Breast epithelium (tissue), 4 donors: ENCODE measurements at regions not wholly inside any gene's neighbourhood (a gene's known extent, or its start where the extent isn't known, plus 50 kb on each side); places are given as distances from the start of the nearest gene placed in this dataset.
"Not testable (repeated sequence)": the region's sequence is repeated elsewhere in the genome, so short reads cannot be mapped to it uniquely, and the experiment has no call there.

Experiments used
- DNase-seq, 2 donors: peaks; one replicate each; pipeline ENCODE4 v3.0.0-alpha.2; 2019; ENCODE audit warnings: low spot score in 2 of 2
- H3K27ac ChIP-seq, 2 donors: fragments of 200-600 bp; sonication (generic) in 1 of 2; one replicate each; pipeline ENCODE4 v1.5.1; 2016 to 2019; ENCODE audit warnings: mild to moderate bottlenecking in 1 of 2
- H3K27me3 ChIP-seq, 2 donors: fragments of 200-600 bp; sonication (generic) in 1 of 2; one replicate each; pipeline versions ENCODE4 v1.5.1 to v1.6.0; 2017 to 2019; ENCODE audit warnings: control low read depth in 1 of 2, mild to moderate bottlenecking in 1 of 2
- H3K36me3 ChIP-seq: fragments of 200-600 bp; one replicate; pipeline ENCODE4 v1.5.1; 2019
- H3K4me1 ChIP-seq, 2 donors: fragments of 200-600 bp; sonication (generic); one replicate each; pipeline ENCODE4 v1.5.1; 2016 to 2019; ENCODE audit warnings: control low read depth in 1 of 2
- H3K4me3 ChIP-seq, 3 donors: fragments of 200-600 bp; sonication (generic); 1 replicate in 2 of 3; 2 replicates in 1 of 3; pipeline ENCODE4 v1.5.1; 2016 to 2019; ENCODE audit warnings: mild to moderate bottlenecking in 3 of 3, moderate library complexity in 2 of 3
- H3K9me3 ChIP-seq, 2 donors: fragments of 200-600 bp; sonication (generic) in 1 of 2; one replicate each; pipeline ENCODE4 v1.5.1; 2016 to 2019; ENCODE audit warnings: control low read depth in 1 of 2
- CTCF ChIP-seq, 3 donors: fragments of 450-650 bp; IDR thresholded peaks; one replicate each; pipeline ENCODE4 v1.5.1; 2016 to 2017; ENCODE audit warnings: antibody characterized with exemption in 3 of 3, mild to moderate bottlenecking in 3 of 3, moderate library complexity in 3 of 3
- POLR2A ChIP-seq: fragments of 450-650 bp; IDR thresholded peaks from one replicate; pipeline ENCODE4 v1.6.1; 2016; ENCODE audit warnings: antibody characterized with exemption, mild to moderate bottlenecking, moderate library complexity
- POLR2AphosphoS5 ChIP-seq, 3 donors: sonication (generic); formaldehyde crosslinking; IDR thresholded peaks; one replicate each; pipeline ENCODE4 v1.6.1; 2017; ENCODE audit warnings: antibody characterized with exemption in 3 of 3
- intact Hi-C: fragments of 100-400 bp; cut with DNase I; formaldehyde crosslinking; loops from one replicate; pipeline ENCODE4 v1.15.1; 2023; ENCODE audit warnings: low total_unique reads

DNA sequence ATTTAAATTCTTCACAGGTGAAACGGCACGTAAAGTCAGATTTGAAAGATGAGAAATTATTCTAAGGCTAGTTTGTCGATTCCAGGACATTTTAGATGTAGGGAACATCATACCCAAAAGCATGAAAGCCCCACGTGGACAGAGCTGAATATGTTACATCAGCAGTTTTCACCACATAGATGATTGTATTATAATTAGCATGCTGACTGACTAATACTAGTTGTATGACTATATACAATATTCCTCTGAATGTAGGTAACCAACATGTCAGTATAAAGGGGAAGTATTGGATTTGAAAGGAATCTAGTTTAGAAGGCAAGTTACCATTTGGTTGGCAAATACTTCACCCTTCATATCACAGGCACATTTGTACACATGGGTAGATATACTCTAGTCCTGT is 304.6 kb downstream of the UBE2NL start:
- H3K4me1 ChIP-seq, H3K36me3 ChIP-seq, H3K9me3 ChIP-seq, H3K27me3 ChIP-seq, H3K27ac ChIP-seq, intact Hi-C loops, DNase-seq, H3K4me3 ChIP-seq: not testable (repeated sequence)

- H3K36me3 ChIP-seq, H3K27me3 ChIP-seq, H3K4me3 ChIP-seq, DNase-seq, intact Hi-C loops, H3K27ac ChIP-seq, H3K9me3 ChIP-seq, H3K4me1 ChIP-seq: not testable (repeated sequence)
Measured at GRCh38 chrX:144197057-144197456, 313.2 kb downstream of the UBE2NL start.

- H3K27ac ChIP-seq, intact Hi-C loops, H3K9me3 ChIP-seq, H3K36me3 ChIP-seq, DNase-seq, H3K4me3 ChIP-seq, H3K4me1 ChIP-seq, H3K27me3 ChIP-seq: not testable (repeated sequence)
Measured at GRCh38 chrX:144202726-144203125, 318.9 kb downstream of the UBE2NL start.

DNA sequence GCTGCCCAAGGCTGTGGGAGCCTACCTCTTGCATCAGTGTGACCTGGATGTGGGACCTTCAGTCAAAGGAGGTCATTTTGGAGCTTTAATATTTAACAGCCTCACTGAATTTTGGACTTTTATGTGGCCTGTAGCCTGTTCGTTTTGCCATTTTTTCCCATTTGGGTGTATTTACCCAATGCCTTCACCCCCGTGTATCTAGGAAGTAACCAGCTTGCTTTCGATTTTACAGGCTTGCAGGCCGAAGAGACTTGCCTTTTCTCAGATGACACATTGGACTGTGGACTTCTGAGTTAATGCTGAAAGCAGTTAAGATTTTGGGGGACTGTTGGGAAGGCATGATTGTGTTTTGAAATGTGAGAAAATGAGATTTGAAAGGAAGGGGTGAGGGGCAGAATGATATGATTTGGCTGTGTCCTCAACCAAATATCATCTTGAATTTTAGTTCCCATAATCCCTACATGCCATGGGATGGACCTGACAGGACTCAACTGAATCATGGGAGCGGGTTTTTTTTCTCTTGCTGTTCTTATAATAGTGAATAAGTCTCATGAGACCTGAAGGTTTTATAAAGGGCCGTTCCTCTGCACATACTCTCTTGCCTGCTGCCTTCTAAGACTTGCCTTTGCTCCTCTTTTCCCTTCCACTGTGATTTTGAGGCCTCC is 324.6 kb downstream of the UBE2NL start:
- H3K36me3 ChIP-seq, intact Hi-C loops, H3K4me3 ChIP-seq, H3K27ac ChIP-seq, H3K27me3 ChIP-seq, H3K4me1 ChIP-seq, DNase-seq, H3K9me3 ChIP-seq: not testable (repeated sequence)

GRCh38 chrX:144214651-144215050 is 330.8 kb downstream of the UBE2NL start:
- Histone ChIP-seq H3K27me3 (no peaks in the 10 kb centered on the region), H3K9me3 (no peaks in the 10 kb centered on the region), H3K4me1 (no peaks in the 10 kb centered on the region), H3K36me3 (no peaks in the 10 kb centered on the region), H3K27ac (no peak overlapping the region), H3K4me3 (no peak overlapping the region)
- no peak for DNase-seq
- TF ChIP-seq CTCF (IDR thresholded peaks at IDR 0.05): no peak
- TF ChIP-seq POLR2A: no peak
- no peak for TF ChIP-seq POLR2AphosphoS5 (IDR thresholded peaks at IDR 0.05)
- intact Hi-C loops: no loop called here

DNA sequence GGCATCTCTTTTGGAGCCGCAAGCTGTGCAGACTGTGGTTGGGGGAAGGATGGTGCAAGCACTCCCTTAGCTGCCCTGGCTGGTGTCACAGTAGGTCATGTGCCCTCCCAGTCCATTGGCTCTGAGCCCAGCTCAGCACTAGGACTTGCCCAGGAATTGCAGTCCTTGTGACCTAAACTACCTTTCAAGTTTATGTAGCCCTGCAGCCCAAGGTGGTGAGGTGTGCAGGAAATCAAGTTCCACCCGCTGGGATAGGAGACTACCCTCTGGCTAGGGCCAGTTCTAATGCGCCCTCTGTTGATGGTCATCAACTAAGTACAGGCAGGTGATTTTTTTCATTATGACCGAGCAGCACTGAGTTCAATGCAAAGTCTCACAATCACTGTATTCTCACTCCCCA is 335.2 kb downstream of the UBE2NL start:
- Histone ChIP-seq H3K9me3 (no peaks in the 10 kb centered on the region), H3K27ac (no peak overlapping the region), H3K4me3 (no peak overlapping the region), H3K4me1 (no peaks in the 10 kb centered on the region), H3K27me3 (no peaks in the 10 kb centered on the region), H3K36me3 (no peaks in the 10 kb centered on the region)
- TF ChIP-seq POLR2AphosphoS5 (IDR thresholded peaks at IDR 0.05) (no peak), POLR2A (no peak), CTCF (IDR thresholded peaks at IDR 0.05) (no peak)
- DNase-seq: no peak
- intact Hi-C loops: no loop called here

DNA sequence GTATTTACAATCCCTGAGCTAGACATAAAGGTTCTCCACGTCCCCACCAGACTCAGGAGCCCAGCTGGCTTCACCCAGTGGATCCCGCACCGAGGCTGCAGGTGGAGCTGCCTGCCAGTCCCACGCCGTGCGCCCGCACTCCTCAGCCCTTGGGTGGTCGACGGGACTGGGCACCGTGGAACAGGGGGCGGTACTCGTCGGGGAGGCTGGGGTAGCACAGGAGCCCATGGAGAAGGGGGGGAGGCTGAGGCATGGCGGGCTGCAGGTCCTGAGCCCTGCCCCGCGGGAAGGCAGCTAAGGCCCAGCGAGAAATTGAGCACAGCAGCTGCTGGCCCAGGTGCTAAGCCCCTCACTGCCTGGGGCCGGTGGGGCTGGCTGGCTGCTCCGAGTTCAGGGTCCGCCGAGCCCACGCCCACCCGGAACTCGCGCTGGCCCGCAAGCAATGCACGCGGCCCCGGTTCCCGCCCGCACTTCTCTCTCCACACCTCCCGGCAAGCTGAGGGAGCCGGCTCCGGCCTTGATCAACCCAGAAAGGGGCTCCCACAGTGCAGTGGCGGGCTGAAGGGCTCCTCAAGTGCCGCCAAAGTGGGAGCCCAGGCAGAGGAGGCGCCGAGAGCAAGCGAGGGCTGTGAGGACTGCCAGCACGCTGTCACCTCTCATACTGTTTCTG is 347.4 kb downstream of the UBE2NL start:
- H3K27ac ChIP-seq, H3K4me3 ChIP-seq, intact Hi-C loops, H3K27me3 ChIP-seq, DNase-seq, H3K36me3 ChIP-seq, H3K4me1 ChIP-seq: not testable (repeated sequence)
- H3K9me3 ChIP-seq: peaks cover 16 to 18% of the 10 kb centered on the region in 2 donors

DNA sequence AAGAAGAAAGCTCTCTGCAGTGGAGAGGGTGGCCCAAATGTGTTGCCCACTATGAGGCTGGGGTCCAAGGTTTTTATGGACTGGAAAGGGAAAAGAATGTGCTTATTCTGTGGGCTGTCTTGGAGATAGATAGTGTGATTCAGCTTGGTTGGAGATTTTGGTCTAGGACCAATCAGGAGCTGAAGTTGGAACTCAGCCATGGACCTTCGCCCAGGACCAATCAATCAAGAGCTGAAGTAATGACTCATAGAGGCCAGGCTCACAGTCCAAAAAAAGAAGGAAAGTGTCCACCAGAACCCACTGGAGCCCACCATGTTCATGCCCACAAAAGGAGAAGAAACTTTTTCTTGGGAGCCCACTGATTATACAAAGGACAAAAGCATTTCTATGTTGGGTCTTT is 369.5 kb downstream of the UBE2NL start:
- DNase-seq: no peak
- Histone ChIP-seq H3K27me3 (peaks cover 0 to 4% of the 10 kb centered on the region in 2 donors), H3K4me3 (no peak overlapping the region), H3K36me3 (no peaks in the 10 kb centered on the region), H3K27ac (no peak overlapping the region), H3K4me1 (no peaks in the 10 kb centered on the region), H3K9me3 (peaks cover 0 to 20% of the 10 kb centered on the region in 2 donors)
- TF ChIP-seq POLR2AphosphoS5 (IDR thresholded peaks at IDR 0.05): no peak
- TF ChIP-seq POLR2A: no peak
- TF ChIP-seq CTCF (IDR thresholded peaks at IDR 0.05): no peak
- intact Hi-C loops: no loop called here
